ENCODE measurements at regions not wholly inside any gene's neighbourhood (a gene's known extent, or its start where the extent isn't known, plus 50 kb on each side); places are given as distances from the start of the nearest gene placed in this dataset.

- no peak overlapping the region for H2BK120ac ChIP-seq (ENCODE audit: low read depth, low read length)
- DNase-seq: no peak
- in situ Hi-C loops (cut with MboI; ENCODE audit: low sequenced_read_pairs) (no loop called here), intact Hi-C loops (cut with micrococcal nuclease) (no loop called here), dilution Hi-C loops (cut with HindIII; ENCODE audit: low sequenced_read_pairs, unreplicated experiment) (no loop called here)
- H3K27me3 ChIP-seq (ENCODE audit: control insufficient read depth, insufficient read depth, low read length): no peaks in the 10 kb centered on the region
- H3K9me3 ChIP-seq (ENCODE audit: control insufficient read depth, insufficient read depth, low read length): peaks cover 5% of the 10 kb centered on the region
- no peak overlapping the region for H3K18ac ChIP-seq (ENCODE audit: low read depth, low read length)
- no peak overlapping the region for H3K14ac ChIP-seq (replicated peaks; ENCODE audit: low read depth, low read length)
- ChIA-PET CTCF (no interaction called here), POLR2A (ENCODE audit: unreplicated experiment) (no interaction called here)
- no peak overlapping the region for H4K8ac ChIP-seq (ENCODE audit: low read depth in 2 of 2, low read length in 2 of 2)
- no peak overlapping the region for H3K4me2 ChIP-seq (ENCODE audit: low read depth, low read length)
- no peak overlapping the region for H2AK5ac ChIP-seq (ENCODE audit: low read depth, low read length)
- H3K27ac ChIP-seq (ENCODE audit: insufficient read depth, low read length): no peak overlapping the region
- H2BK15ac ChIP-seq (ENCODE audit: low read depth, low read length): no peak overlapping the region
- H3K4ac ChIP-seq (ENCODE audit: low read depth, low read length): no peak overlapping the region
- no peak for TF ChIP-seq NFE2L2 (IDR thresholded peaks at IDR 0.05; ENCODE audit: low read depth, low read length)
- TF ChIP-seq MAFK (IDR thresholded peaks at IDR 0.05; ENCODE audit: low read depth, low read length): no peak
- no peak for TF ChIP-seq RAD21 (IDR thresholded peaks at IDR 0.05; ENCODE audit: low read length)
- no peaks in the 10 kb centered on the region for H3K9me1 ChIP-seq (ENCODE audit: insufficient read depth, low read length)
- H4K91ac ChIP-seq (ENCODE audit: insufficient read depth, low read depth, low read length): no peak overlapping the region
- no peaks in the 10 kb centered on the region for H3K79me1 ChIP-seq (ENCODE audit: low read depth in 1 of 2, low read length in 2 of 2)
- no peaks in the 10 kb centered on the region for H3K36me3 ChIP-seq (ENCODE audit: control insufficient read depth, insufficient read depth, low read length)
- H3K23ac ChIP-seq (ENCODE audit: low read depth, low read length): no peak overlapping the region
- no peaks in the 10 kb centered on the region for H4K20me1 ChIP-seq (ENCODE audit: insufficient read depth, low read length)
- no peak overlapping the region for H2BK5ac ChIP-seq (ENCODE audit: low read depth, low read length, poor library complexity, severe bottlenecking)
- WGBS, 2 experiments (ENCODE audit: extremely low coverage in 2 of 2, insufficient read length in 1 of 2): no CpG with 5 or more reads among the region's 5 CpGs
- no peak overlapping the region for H4K5ac ChIP-seq (ENCODE audit: low read depth, low read length)
- no TSS peak for BruUV-seq (replicated peaks)
- H2BK20ac ChIP-seq (ENCODE audit: low read depth, low read length): no peak overlapping the region
- H3K9ac ChIP-seq (ENCODE audit: low read depth, low read length): no peak overlapping the region
- no peaks in the 10 kb centered on the region for H3K4me1 ChIP-seq (ENCODE audit: control insufficient read depth, insufficient read depth, low read length)
- no peak overlapping the region for H3K4me3 ChIP-seq (ENCODE audit: insufficient read depth, low read depth, low read length)
- H2AFZ ChIP-seq (replicated peaks; ENCODE audit: low read length, poor library complexity): no peak overlapping the region
- no peak overlapping the region for H3K56ac ChIP-seq (ENCODE audit: extremely low read depth, insufficient read depth, low read length)
- no peak overlapping the region for H2AK9ac ChIP-seq (replicated peaks; ENCODE audit: low read depth, low read length, poor library complexity)
- no peak for ATAC-seq (ENCODE audit: low read depth)
Observed at GRCh38 chr13:82298106-82298505, 1584.2 kb downstream of the SLITRK1 start.

Data from IMR-90 (cell line).